ES-I3 (cell line): ENCODE measurements at regions not wholly inside any gene's neighbourhood (a gene's known extent, or its start where the extent isn't known, plus 50 kb on each side); places are given as distances from the start of the nearest gene placed in this dataset.

Experiments used
- H3K36me3 ChIP-seq: 2 replicates; pipeline ENCODE4 v1.6.1; 2013; ENCODE audit warnings: mild to moderate bottlenecking, low read length, control low read depth, moderate library complexity; ENCODE audit not compliant: insufficient read depth
- H3K4me1 ChIP-seq: 2 replicates; pipeline ENCODE4 v1.6.1; 2013; ENCODE audit warnings: mild to moderate bottlenecking, control low read depth, low read length; ENCODE audit not compliant: insufficient read depth
- H3K9ac ChIP-seq: 2 replicates; pipeline ENCODE4 v1.6.1; 2013; ENCODE audit warnings: low read depth, mild to moderate bottlenecking, low read length, moderate library complexity
- H3K9me3 ChIP-seq: 2 replicates; pipeline ENCODE4 v1.6.1; 2013; ENCODE audit warnings: mild to moderate bottlenecking, low read length, moderate library complexity; ENCODE audit not compliant: control insufficient read depth, insufficient read depth

DNA sequence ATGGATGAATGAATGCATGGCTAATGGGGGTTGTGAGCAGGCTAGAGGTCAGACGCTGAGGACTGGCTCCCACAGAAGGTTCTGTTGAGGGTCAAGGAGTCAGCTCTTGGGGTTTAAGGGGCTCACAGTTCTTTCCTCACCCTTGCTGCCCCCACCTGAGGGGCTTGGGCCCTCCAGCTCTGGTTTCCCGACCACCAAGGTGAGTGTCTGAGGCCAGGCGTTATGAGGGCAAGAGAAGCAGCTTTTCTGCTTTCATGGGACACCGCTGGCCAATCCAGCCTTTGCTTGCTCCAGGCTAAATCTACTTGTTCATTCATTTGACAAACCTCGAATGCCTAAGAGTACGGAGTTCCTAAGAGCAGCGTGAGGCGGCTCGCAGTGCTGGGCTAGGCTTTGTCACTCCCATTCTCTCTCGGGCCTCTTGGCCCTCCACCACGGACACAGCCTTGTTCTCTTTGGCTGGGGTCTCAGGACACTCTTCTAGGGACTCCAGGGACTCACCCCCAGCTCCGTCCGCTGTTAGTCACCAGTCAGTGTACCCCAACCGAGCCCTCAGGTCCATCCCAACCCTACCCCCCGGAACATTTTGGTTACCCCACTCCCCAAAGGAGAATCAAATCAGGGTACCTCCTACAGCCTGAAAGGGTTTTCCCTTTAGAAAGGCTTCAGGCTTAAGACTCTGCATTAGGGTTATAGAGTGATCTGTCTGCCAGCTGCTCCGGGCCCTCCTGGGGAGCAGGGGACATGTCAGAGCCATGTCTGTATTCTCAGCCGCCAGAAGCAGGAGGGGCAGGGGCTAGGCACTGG lies 210.1 kb upstream of the MVB12B start:
- H3K4me1 ChIP-seq: no peaks in the 10 kb centered on the region
- no peaks in the 10 kb centered on the region for H3K9me3 ChIP-seq
- no peak overlapping the region for H3K9ac ChIP-seq
- no peaks in the 10 kb centered on the region for H3K36me3 ChIP-seq

DNA sequence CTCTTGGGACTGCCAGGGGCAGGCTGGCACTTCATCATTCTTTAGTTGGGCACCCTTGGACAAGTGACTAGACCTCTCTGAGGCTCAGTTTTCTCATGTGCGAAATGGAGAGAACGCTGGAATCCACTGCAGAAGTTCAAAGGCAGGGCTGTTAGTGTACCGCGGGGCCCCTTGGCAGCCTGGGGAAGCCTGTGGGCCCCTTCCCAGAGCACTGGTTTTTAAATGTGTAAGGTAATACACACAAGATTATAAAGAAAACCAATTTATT lies 209.5 kb upstream of the MVB12B start:
- no peak overlapping the region for H3K9ac ChIP-seq
- H3K9me3 ChIP-seq: no peaks in the 10 kb centered on the region
- H3K36me3 ChIP-seq: no peaks in the 10 kb centered on the region
- H3K4me1 ChIP-seq: no peaks in the 10 kb centered on the region

- Histone ChIP-seq H3K36me3 (no peaks in the 10 kb centered on the region), H3K9me3 (no peaks in the 10 kb centered on the region), H3K4me1 (no peaks in the 10 kb centered on the region), H3K9ac (no peak overlapping the region)
Measured at GRCh38 chr9:126117631-126118030, 209.0 kb upstream of the MVB12B start.

DNA sequence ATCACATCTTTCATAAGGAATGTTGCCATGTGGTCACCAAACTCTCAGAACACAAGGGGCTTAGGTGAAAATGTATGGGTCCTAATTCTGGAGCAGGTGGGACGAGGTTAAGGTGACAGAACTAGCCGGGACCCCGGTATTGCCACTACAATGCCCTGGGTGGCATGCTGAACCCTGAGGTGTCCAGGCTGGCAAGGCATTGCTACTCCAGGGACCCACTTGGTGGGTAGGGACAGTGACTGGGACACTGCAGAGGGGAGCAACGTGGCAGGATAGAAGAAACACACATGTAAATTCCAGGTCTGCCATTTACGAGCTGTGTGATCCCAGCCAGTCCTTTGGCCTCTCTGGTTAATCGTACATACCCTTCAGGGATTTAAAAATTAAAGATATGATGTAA lies 206.9 kb upstream of the MVB12B start:
- Histone ChIP-seq H3K9ac (no peak overlapping the region), H3K36me3 (no peaks in the 10 kb centered on the region), H3K4me1 (no peaks in the 10 kb centered on the region), H3K9me3 (no peaks in the 10 kb centered on the region)

- Histone ChIP-seq H3K9me3 (no peaks in the 10 kb centered on the region), H3K4me1 (no peaks in the 10 kb centered on the region), H3K9ac (no peak overlapping the region), H3K36me3 (no peaks in the 10 kb centered on the region)
Measured at GRCh38 chr9:126122901-126123616, 203.6 kb upstream of the MVB12B start.

GRCh38 chr9:126123927-126124326 lies 202.7 kb upstream of the MVB12B start:
- Histone ChIP-seq H3K4me1 (no peaks in the 10 kb centered on the region), H3K9ac (no peak overlapping the region), H3K36me3 (no peaks in the 10 kb centered on the region), H3K9me3 (no peaks in the 10 kb centered on the region)

DNA sequence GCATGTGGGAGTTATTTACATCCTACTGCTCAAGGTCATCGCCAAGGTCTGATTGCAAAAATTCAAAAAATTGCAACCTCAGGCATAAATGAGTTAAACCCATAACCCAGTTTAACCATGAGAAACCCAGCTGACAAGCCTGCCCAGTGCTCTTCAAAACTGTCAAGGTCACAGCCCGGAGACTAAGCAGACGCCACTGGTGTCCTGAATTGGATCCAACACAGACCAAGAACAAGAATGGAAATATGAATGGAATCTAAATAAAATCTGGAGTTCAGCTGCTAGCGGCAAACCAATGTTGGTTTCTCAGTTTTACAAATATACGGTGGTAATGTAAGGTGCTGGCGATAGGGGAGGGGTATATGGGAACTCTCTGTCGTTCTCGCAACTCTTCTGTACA lies 201.5 kb upstream of the MVB12B start:
- H3K36me3 ChIP-seq: no peaks in the 10 kb centered on the region
- no peaks in the 10 kb centered on the region for H3K4me1 ChIP-seq
- H3K9me3 ChIP-seq: no peaks in the 10 kb centered on the region
- H3K9ac ChIP-seq: no peak overlapping the region

GRCh38 chr9:126125577-126125976 lies 201.1 kb upstream of the MVB12B start:
- no peaks in the 10 kb centered on the region for H3K36me3 ChIP-seq
- H3K4me1 ChIP-seq: no peaks in the 10 kb centered on the region
- no peaks in the 10 kb centered on the region for H3K9me3 ChIP-seq
- H3K9ac ChIP-seq: no peak overlapping the region

GRCh38 chr9:126125992-126126409 lies 200.6 kb upstream of the MVB12B start:
- Histone ChIP-seq H3K36me3 (no peaks in the 10 kb centered on the region), H3K9me3 (no peaks in the 10 kb centered on the region), H3K9ac (no peak overlapping the region), H3K4me1 (no peaks in the 10 kb centered on the region)

DNA sequence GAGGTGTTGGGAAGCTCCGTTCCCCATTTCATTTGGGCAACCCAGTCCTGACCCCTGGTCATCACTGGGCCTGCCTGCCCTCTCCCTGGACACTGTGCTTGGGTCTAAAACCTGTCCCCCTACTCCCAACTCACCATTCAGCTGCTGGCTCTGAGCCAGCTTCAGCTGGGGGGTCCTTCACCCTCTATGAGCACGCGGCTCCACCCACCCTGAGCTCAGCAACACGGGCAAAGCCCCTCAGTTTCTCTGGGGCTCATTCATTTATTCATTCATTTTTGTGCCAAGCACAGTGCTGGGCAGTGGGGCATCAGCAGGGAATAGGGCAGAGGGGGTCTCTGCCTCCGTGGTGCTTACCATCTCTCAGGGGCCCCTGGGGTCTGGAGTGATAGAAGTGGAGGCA lies 199.8 kb upstream of the MVB12B start:
- no peaks in the 10 kb centered on the region for H3K4me1 ChIP-seq
- no peaks in the 10 kb centered on the region for H3K9me3 ChIP-seq
- no peaks in the 10 kb centered on the region for H3K36me3 ChIP-seq
- no peak overlapping the region for H3K9ac ChIP-seq

GRCh38 chr9:126127591-126127990 lies 199.0 kb upstream of the MVB12B start:
- no peak overlapping the region for H3K9ac ChIP-seq
- no peaks in the 10 kb centered on the region for H3K4me1 ChIP-seq
- no peaks in the 10 kb centered on the region for H3K36me3 ChIP-seq
- H3K9me3 ChIP-seq: no peaks in the 10 kb centered on the region

- Histone ChIP-seq H3K9ac (no peak overlapping the region), H3K4me1 (no peaks in the 10 kb centered on the region), H3K36me3 (no peaks in the 10 kb centered on the region), H3K9me3 (no peaks in the 10 kb centered on the region)
Measured at GRCh38 chr9:126128494-126129142, 198.0 kb upstream of the MVB12B start.

- H3K4me1 ChIP-seq: no peaks in the 10 kb centered on the region
- no peaks in the 10 kb centered on the region for H3K9me3 ChIP-seq
- H3K9ac ChIP-seq: no peak overlapping the region
- no peaks in the 10 kb centered on the region for H3K36me3 ChIP-seq
Measured at GRCh38 chr9:126131066-126132010, 195.3 kb upstream of the MVB12B start.

DNA sequence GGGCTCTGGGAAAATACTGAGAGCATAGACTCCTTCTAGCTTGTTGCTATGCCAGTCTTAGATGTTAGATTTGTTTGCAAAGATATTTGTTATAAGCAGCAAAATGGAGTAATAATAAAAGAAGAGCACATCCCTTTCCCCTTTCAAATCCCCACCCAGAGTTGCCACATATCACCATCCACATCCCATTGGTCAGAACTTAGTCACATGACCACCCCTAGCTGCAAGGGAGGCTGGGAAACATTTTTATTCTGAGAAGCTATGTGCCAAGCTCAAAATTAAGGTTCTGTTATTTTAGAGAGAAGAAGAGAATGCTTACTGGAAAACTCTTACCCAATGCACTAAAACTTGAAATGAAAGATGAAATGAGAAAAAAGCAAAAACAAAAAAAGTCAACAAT lies 193.9 kb upstream of the MVB12B start:
- Histone ChIP-seq H3K9me3 (peaks cover under 1% of the 10 kb centered on the region; the same call in 1 of the 2 replicates), H3K9ac (no peak overlapping the region), H3K36me3 (no peaks in the 10 kb centered on the region), H3K4me1 (no peaks in the 10 kb centered on the region)
